Thyroid gland (tissue), 4 donors: ENCODE measurements at regions not wholly inside any gene's neighbourhood (a gene's known extent, or its start where the extent isn't known, plus 50 kb on each side); places are given as distances from the start of the nearest gene placed in this dataset.

Experiments
- DNase-seq, 2 donors: peaks; one replicate each; pipeline ENCODE4 v3.0.0-alpha.2; 2019
- H3K27ac ChIP-seq, 3 donors: fragments of 200-600 bp; sonication (generic); 1 replicate in 2 of 3; 2 replicates in 1 of 3; pipeline ENCODE4 v1.5.1; 2016 to 2019; ENCODE audit warnings: mild to moderate bottlenecking in 1 of 3, moderate library complexity in 1 of 3
- H3K27me3 ChIP-seq: fragments of 200-600 bp; sonication (generic); one replicate; pipeline ENCODE4 v1.5.1; 2019
- H3K36me3 ChIP-seq, 2 donors: fragments of 200-600 bp; sonication (generic); one replicate each; pipeline ENCODE4 v1.5.1; 2016 to 2019
- H3K4me1 ChIP-seq, 2 donors: fragments of 200-600 bp; sonication (generic); one replicate each; pipeline ENCODE4 v1.5.1; 2017 to 2019
- H3K4me3 ChIP-seq, 3 donors: fragments of 200-600 bp; sonication (generic); replicated peaks in 1 of 3; 1 replicate in 2 of 3; 2 replicates in 1 of 3; pipeline ENCODE4 v1.5.1; 2016; ENCODE audit warnings: mild to moderate bottlenecking in 1 of 3
- H3K9me3 ChIP-seq: fragments of 200-600 bp; sonication (generic); one replicate; pipeline ENCODE4 v1.5.1; 2017
- CTCF ChIP-seq, 6 experiments: fragments of 200-600 bp in 3 of 6; fragments of 450-650 bp in 3 of 6; sonication (generic) in 3 of 6; IDR thresholded peaks; one replicate each; pipeline ENCODE4 v1.5.1; 2016 to 2019; ENCODE audit warnings: antibody characterized with exemption in 6 of 6, mild to moderate bottlenecking in 2 of 6, inconsistent platforms in 1 of 6, moderate library complexity in 1 of 6
- POLR2A ChIP-seq, 2 donors: fragments of 450-650 bp; IDR thresholded peaks; one replicate each; pipeline ENCODE4 v1.6.1; 2017; ENCODE audit warnings: antibody characterized with exemption in 2 of 2, mild to moderate bottlenecking in 2 of 2, moderate library complexity in 1 of 2
- WGBS, 2 donors: methylation state at CpG; one replicate each; pipeline ENCODE4 v1.1.5; 2017; 5-methylcytosine and 5-hydroxymethylcytosine counted together
- intact Hi-C: fragments of 100-400 bp; cut with DNase I; formaldehyde crosslinking; loops from one replicate; pipeline ENCODE4 v1.15.1; 2023

GRCh38 chr11:19652623-19653375 is 59.8 kb upstream of the NAV2 start:
- Histone ChIP-seq H3K9me3 (no peaks in the 10 kb centered on the region), H3K4me1 (peaks cover 1 to 5% of the 10 kb centered on the region in 2 donors), H3K4me3 (no peak overlapping the region), H3K27ac (no peak overlapping the region), H3K27me3 (no peaks in the 10 kb centered on the region), H3K36me3 (no peaks in the 10 kb centered on the region)
- no peak for DNase-seq
- intact Hi-C loops: no loop called here
- TF ChIP-seq CTCF (IDR thresholded peaks at IDR 0.05) (no peak), POLR2A (IDR thresholded peaks at IDR 0.05) (no peak)
- WGBS, 2 donors: 86 to 93% methylated on average over 6 of the region's 6 CpGs

- WGBS, 2 donors: 96 to 98% methylated on average over 2 of the region's 2 CpGs
These were observed 61.0 kb upstream of the NAV2 start for GRCh38 chr11:19651653-19652052.

GRCh38 chr11:19651028-19651427 is 61.6 kb upstream of the NAV2 start:
- Histone ChIP-seq H3K9me3 (no peaks in the 10 kb centered on the region), H3K27ac (no peak overlapping the region), H3K36me3 (no peaks in the 10 kb centered on the region), H3K4me1 (peaks cover 11 to 18% of the 10 kb centered on the region in 2 donors), H3K27me3 (no peaks in the 10 kb centered on the region), H3K4me3 (no peak overlapping the region)
- TF ChIP-seq CTCF (IDR thresholded peaks at IDR 0.05) (no peak), POLR2A (IDR thresholded peaks at IDR 0.05) (no peak)
- 34 to 43% methylated on average over 2 of the region's 2 CpGs for WGBS, 2 donors
- intact Hi-C loops: no loop called here
- DNase-seq: no peak

More at GRCh38 chr11:19651653-19652052, 61.0 kb upstream of the NAV2 start:
- intact Hi-C loops: no loop called here
- no peak for DNase-seq
- no peak for TF ChIP-seq CTCF (IDR thresholded peaks at IDR 0.05)
- no peak for TF ChIP-seq POLR2A (IDR thresholded peaks at IDR 0.05)
- Histone ChIP-seq H3K27ac (no peak overlapping the region), H3K9me3 (no peaks in the 10 kb centered on the region), H3K4me3 (no peak overlapping the region), H3K36me3 (no peaks in the 10 kb centered on the region), H3K27me3 (no peaks in the 10 kb centered on the region), H3K4me1 (peaks cover 11 to 13% of the 10 kb centered on the region in 2 donors)

- no peak overlapping the region for H3K4me3 ChIP-seq
- H3K27me3 ChIP-seq: no peaks in the 10 kb centered on the region
- DNase-seq: no peak
- no peak for TF ChIP-seq POLR2A (IDR thresholded peaks at IDR 0.05)
- TF ChIP-seq CTCF (IDR thresholded peaks at IDR 0.05): no peak
- H3K4me1 ChIP-seq: peaks cover 11 to 18% of the 10 kb centered on the region in 2 donors
- intact Hi-C loops: no loop called here
- H3K36me3 ChIP-seq: no peaks in the 10 kb centered on the region
- no peaks in the 10 kb centered on the region for H3K9me3 ChIP-seq
- H3K27ac ChIP-seq: no peak overlapping the region
- 80 to 84% methylated on average over 3 of the region's 3 CpGs for WGBS, 2 donors
These were observed 62.2 kb upstream of the NAV2 start for GRCh38 chr11:19650467-19650866.

GRCh38 chr11:19649751-19650150 is 62.9 kb upstream of the NAV2 start:
- Histone ChIP-seq H3K4me1 (peaks cover 11 to 18% of the 10 kb centered on the region in 2 donors), H3K4me3 (no peak overlapping the region), H3K27me3 (no peaks in the 10 kb centered on the region), H3K27ac (no peak overlapping the region), H3K36me3 (no peaks in the 10 kb centered on the region), H3K9me3 (no peaks in the 10 kb centered on the region)
- DNase-seq: no peak
- WGBS, 2 donors: 90 to 91% methylated on average over 4 of the region's 4 CpGs
- TF ChIP-seq POLR2A (IDR thresholded peaks at IDR 0.05) (no peak), CTCF (IDR thresholded peaks at IDR 0.05) (no peak)
- intact Hi-C loops: loop anchor here (10.0 kb wide), 1 partner anchor 75 kb away; no protein-coding TSS in a partner anchor
